Peyer's patch (tissue), 4 donors: ENCODE measurements at regions not wholly inside any gene's neighbourhood (a gene's known extent, or its start where the extent isn't known, plus 50 kb on each side); places are given as distances from the start of the nearest gene placed in this dataset.

ENCODE experiments used
- DNase-seq, 3 donors: peaks; one replicate each; pipeline ENCODE4 v3.0.0-alpha.2; 2017 to 2019
- H3K27ac ChIP-seq, 4 donors: fragments of 200-600 bp; sonication (generic); one replicate each; pipeline ENCODE4 v1.5.1; 2016 to 2019
- H3K27me3 ChIP-seq, 2 donors: fragments of 200-600 bp; sonication (generic); one replicate each; pipeline ENCODE4 v1.5.1; 2019
- H3K36me3 ChIP-seq, 3 donors: fragments of 200-600 bp; sonication (generic); one replicate each; pipeline ENCODE4 v1.5.1; 2016 to 2019
- H3K4me1 ChIP-seq, 4 donors: fragments of 200-600 bp; sonication (generic); one replicate each; pipeline ENCODE4 v1.5.1; 2016 to 2019
- H3K4me3 ChIP-seq, 4 donors: fragments of 200-600 bp; sonication (generic); 1 replicate in 3 of 4; 2 replicates in 1 of 4; pipeline ENCODE4 v1.5.1; 2016 to 2019; ENCODE audit warnings: mild to moderate bottlenecking in 1 of 4
- H3K9me3 ChIP-seq, 4 donors: fragments of 200-600 bp; sonication (generic); one replicate each; pipeline ENCODE4 v1.5.1; 2016 to 2019; ENCODE audit warnings: mild to moderate bottlenecking in 1 of 4
- CTCF ChIP-seq, 6 experiments: fragments of 450-650 bp in 4 of 6; fragments of 200-600 bp in 2 of 6; sonication (generic) in 1 of 6; IDR thresholded peaks; one replicate each; pipeline ENCODE4 v1.5.1; 2017 to 2019; ENCODE audit warnings: antibody characterized with exemption in 6 of 6, mild to moderate bottlenecking in 3 of 6, moderate library complexity in 1 of 6
- POLR2A ChIP-seq, 2 donors: fragments of 450-650 bp; IDR thresholded peaks; one replicate each; pipeline ENCODE4 v1.5.1; 2017; ENCODE audit warnings: antibody characterized with exemption in 2 of 2, mild to moderate bottlenecking in 2 of 2, moderate library complexity in 2 of 2

- no peaks in the 10 kb centered on the region for H3K4me1 ChIP-seq
- H3K27ac ChIP-seq: no peak overlapping the region
- H3K9me3 ChIP-seq: no peaks in the 10 kb centered on the region
- no peak overlapping the region for H3K4me3 ChIP-seq
- no peak for DNase-seq
- H3K36me3 ChIP-seq: no peaks in the 10 kb centered on the region
- TF ChIP-seq POLR2A (IDR thresholded peaks at IDR 0.05): no peak
- TF ChIP-seq CTCF (IDR thresholded peaks at IDR 0.05): no peak
- no peaks in the 10 kb centered on the region for H3K27me3 ChIP-seq
Observed at GRCh38 chr13:104816726-104817125, 1718.7 kb downstream of the EFNB2 start.

- TF ChIP-seq CTCF (IDR thresholded peaks at IDR 0.05) (no peak), POLR2A (IDR thresholded peaks at IDR 0.05) (no peak)
Observed at GRCh38 chr13:104810242-104810641, 1725.2 kb downstream of the EFNB2 start.

DNA sequence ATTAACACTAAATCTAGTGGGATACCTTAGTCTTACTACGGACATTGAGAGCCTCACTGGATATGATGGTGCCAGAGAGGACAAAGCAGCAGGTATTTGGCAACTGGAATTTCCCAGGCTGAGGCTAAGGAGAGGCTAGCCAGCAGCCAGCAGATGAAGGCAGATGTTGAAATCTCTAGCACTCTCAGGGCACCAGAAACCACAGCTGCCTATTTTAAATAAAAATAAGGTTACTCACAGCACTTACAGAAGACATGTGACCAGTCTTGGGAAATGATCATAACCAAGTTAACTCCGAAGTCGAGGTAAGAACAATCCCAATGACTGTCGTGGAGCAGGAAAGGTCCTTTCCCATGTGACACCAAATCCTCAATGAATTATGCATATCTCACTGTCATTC is 1726.0 kb downstream of the EFNB2 start:
- DNase-seq: no peak
- Histone ChIP-seq H3K4me3 (no peak overlapping the region), H3K27me3 (no peaks in the 10 kb centered on the region)

More at GRCh38 chr13:104810242-104810641, 1725.2 kb downstream of the EFNB2 start:
- DNase-seq: no peak
- H3K4me3 ChIP-seq: no peak overlapping the region
- H3K36me3 ChIP-seq: no peaks in the 10 kb centered on the region
- H3K27me3 ChIP-seq: no peaks in the 10 kb centered on the region
- no peaks in the 10 kb centered on the region for H3K4me1 ChIP-seq
- H3K9me3 ChIP-seq: no peaks in the 10 kb centered on the region
- H3K27ac ChIP-seq: no peak overlapping the region

DNA sequence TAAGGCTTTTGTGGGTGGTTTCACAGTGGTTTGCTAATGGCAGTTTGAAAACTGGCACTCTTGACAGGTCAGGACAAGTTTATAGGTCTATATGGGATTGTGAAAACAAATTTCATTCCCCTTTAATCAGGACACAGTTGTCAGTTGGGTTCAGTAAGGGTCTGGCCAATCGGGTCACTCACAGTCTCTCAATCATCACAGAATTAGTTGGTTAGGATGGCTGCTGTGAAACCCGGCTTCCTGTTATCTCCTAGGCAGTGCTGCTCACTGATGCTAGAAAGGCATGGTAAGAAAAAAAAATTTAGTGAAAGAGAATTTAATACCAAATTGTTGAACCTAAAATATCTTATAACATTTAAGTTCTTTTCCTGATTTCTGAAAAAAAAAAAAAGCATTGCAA is 1730.1 kb downstream of the EFNB2 start:
- Histone ChIP-seq H3K36me3 (no peaks in the 10 kb centered on the region), H3K27ac (no peak overlapping the region), H3K4me3 (no peak overlapping the region), H3K9me3 (no peaks in the 10 kb centered on the region), H3K27me3 (no peaks in the 10 kb centered on the region), H3K4me1 (no peaks in the 10 kb centered on the region)
- no peak for TF ChIP-seq CTCF (IDR thresholded peaks at IDR 0.05)
- no peak for TF ChIP-seq POLR2A (IDR thresholded peaks at IDR 0.05)
- no peak for DNase-seq

More for the DNA sequence above, 1726.0 kb downstream of the EFNB2 start:
- no peaks in the 10 kb centered on the region for H3K9me3 ChIP-seq
- no peaks in the 10 kb centered on the region for H3K36me3 ChIP-seq
- TF ChIP-seq CTCF (IDR thresholded peaks at IDR 0.05): no peak
- TF ChIP-seq POLR2A (IDR thresholded peaks at IDR 0.05): no peak
- no peak overlapping the region for H3K27ac ChIP-seq
- H3K4me1 ChIP-seq: no peaks in the 10 kb centered on the region

GRCh38 chr13:104799152-104799551 is 1732.9 kb upstream of the SLC10A2 start:
- no peak for DNase-seq
- TF ChIP-seq POLR2A (IDR thresholded peaks at IDR 0.05) (no peak), CTCF (IDR thresholded peaks at IDR 0.05) (no peak)
- no peaks in the 10 kb centered on the region for H3K4me1 ChIP-seq
- no peak overlapping the region for H3K27ac ChIP-seq
- H3K36me3 ChIP-seq: no peaks in the 10 kb centered on the region
- H3K9me3 ChIP-seq: no peaks in the 10 kb centered on the region
- H3K4me3 ChIP-seq: no peak overlapping the region
- no peaks in the 10 kb centered on the region for H3K27me3 ChIP-seq

DNA sequence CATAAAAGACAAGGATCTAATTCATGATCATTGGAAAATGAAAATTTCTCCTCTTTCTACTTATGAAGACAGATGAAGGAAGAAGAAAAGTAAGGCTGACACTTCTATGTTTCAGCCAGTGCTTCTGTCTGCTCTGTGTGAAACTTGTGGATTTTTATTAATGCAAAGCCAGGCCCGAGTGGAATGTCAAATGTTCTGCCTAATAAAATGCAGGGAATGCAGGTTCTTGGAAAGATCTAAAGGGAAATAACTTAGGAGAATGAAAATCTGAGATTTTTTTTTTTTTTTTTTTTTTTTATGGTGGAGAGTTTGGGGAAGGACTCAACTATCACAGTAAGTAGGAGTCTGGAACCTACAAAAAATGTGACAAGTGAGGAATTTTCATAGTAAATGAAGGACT is 1732.3 kb upstream of the SLC10A2 start:
- no peak overlapping the region for H3K4me3 ChIP-seq
- H3K9me3 ChIP-seq: no peaks in the 10 kb centered on the region
- no peak for DNase-seq
- TF ChIP-seq POLR2A (IDR thresholded peaks at IDR 0.05) (no peak), CTCF (IDR thresholded peaks at IDR 0.05) (no peak)
- H3K4me1 ChIP-seq: no peaks in the 10 kb centered on the region
- no peaks in the 10 kb centered on the region for H3K36me3 ChIP-seq
- no peaks in the 10 kb centered on the region for H3K27me3 ChIP-seq
- H3K27ac ChIP-seq: no peak overlapping the region
